GM23248 (cell line): ENCODE measurements at regions not wholly inside any gene's neighbourhood (a gene's known extent, or its start where the extent isn't known, plus 50 kb on each side); places are given as distances from the start of the nearest gene placed in this dataset.

Source experiments
- DNase-seq: peaks from one replicate; pipeline ENCODE4 v3.0.0-alpha.2; 2015
- H2AFZ ChIP-seq: fragments of 200-600 bp; sonication (generic); 2 replicates; pipeline ENCODE4 v1.6.1; 2016; ENCODE audit warnings: antibody characterized with exemption
- H3F3A ChIP-seq: fragments of 200-600 bp; sonication (generic); 2 replicates; pipeline ENCODE4 v1.6.1; 2016; ENCODE audit warnings: mild to moderate bottlenecking, antibody characterized with exemption, mixed run types; ENCODE audit not compliant: insufficient read depth
- H3K27ac ChIP-seq: fragments of 200-600 bp; sonication (generic); 2 replicates; pipeline ENCODE4 v1.5.1; 2016; ENCODE audit warnings: mild to moderate bottlenecking
- H3K27me3 ChIP-seq: fragments of 200-600 bp; sonication (generic); replicated peaks from 2 replicates; pipeline ENCODE4 v1.6.1; 2016; ENCODE audit warnings: mild to moderate bottlenecking; ENCODE audit not compliant: insufficient read depth
- H3K36me3 ChIP-seq: fragments of 200-600 bp; sonication (generic); 2 replicates; pipeline ENCODE4 v1.6.1; 2016; ENCODE audit warnings: low read depth, mild to moderate bottlenecking
- H3K4me1 ChIP-seq: fragments of 200-600 bp; sonication (generic); 2 replicates; pipeline ENCODE4 v1.6.1; 2016; ENCODE audit warnings: mild to moderate bottlenecking; ENCODE audit not compliant: insufficient read depth
- H3K4me2 ChIP-seq: fragments of 200-600 bp; sonication (generic); one replicate; pipeline ENCODE4 v1.6.1; 2016; ENCODE audit warnings: mild to moderate bottlenecking; ENCODE audit not compliant: unreplicated experiment
- H3K4me3 ChIP-seq: fragments of 200-600 bp; sonication (generic); 2 replicates; pipeline ENCODE4 v1.5.1; 2016; ENCODE audit warnings: mild to moderate bottlenecking
- H3K79me2 ChIP-seq: fragments of 200-600 bp; sonication (generic); 2 replicates; pipeline ENCODE4 v1.6.1; 2016; ENCODE audit warnings: mild to moderate bottlenecking; ENCODE audit not compliant: insufficient read depth
- H3K9ac ChIP-seq: fragments of 200-600 bp; sonication (generic); 2 replicates; pipeline ENCODE4 v1.6.1; 2016; ENCODE audit warnings: mild to moderate bottlenecking
- H3K9me2 ChIP-seq: fragments of 200-600 bp; sonication (generic); 2 replicates; pipeline ENCODE4 v1.6.1; 2016; ENCODE audit warnings: mixed run types, mild to moderate bottlenecking, moderate library complexity; ENCODE audit not compliant: insufficient read depth
- H3K9me3 ChIP-seq: fragments of 200-600 bp; sonication (generic); one replicate; pipeline ENCODE4 v1.6.1; 2017; ENCODE audit warnings: low read depth
- H4K20me1 ChIP-seq: fragments of 200-600 bp; sonication (generic); 2 replicates; pipeline ENCODE4 v1.6.0; 2016; ENCODE audit not compliant: insufficient read depth
- EZH2 ChIP-seq: fragments of 200-600 bp; sonication (generic); IDR thresholded peaks from 2 replicates; pipeline ENCODE4 v1.6.1; 2018; ENCODE audit warnings: antibody characterized with exemption, mild to moderate bottlenecking; ENCODE audit not compliant: insufficient read depth, poor library complexity, severe bottlenecking
- EZH2phosphoT487 ChIP-seq: fragments of 200-600 bp; sonication (generic); IDR thresholded peaks from 2 replicates; pipeline ENCODE4 v1.6.1; 2018; ENCODE audit warnings: antibody characterized with exemption, moderate library complexity, mild to moderate bottlenecking, low read depth; ENCODE audit not compliant: insufficient read depth
- WGBS, 2 experiments: methylation state at CpG; one replicate each; pipeline ENCODE4 v1.1.6; 2015 to 2017; ENCODE audit warnings: low lambda C conversion rate in 2 of 2, low coverage in 1 of 2; ENCODE audit errors: missing lambda C conversion rate in 2 of 2; 5-methylcytosine and 5-hydroxymethylcytosine counted together
- in situ Hi-C: fragments of 300-500 bp; cut with MboI; formaldehyde crosslinking; loops from 2 replicates; pipeline ENCODE4 v1.15.0; 2020

DNA sequence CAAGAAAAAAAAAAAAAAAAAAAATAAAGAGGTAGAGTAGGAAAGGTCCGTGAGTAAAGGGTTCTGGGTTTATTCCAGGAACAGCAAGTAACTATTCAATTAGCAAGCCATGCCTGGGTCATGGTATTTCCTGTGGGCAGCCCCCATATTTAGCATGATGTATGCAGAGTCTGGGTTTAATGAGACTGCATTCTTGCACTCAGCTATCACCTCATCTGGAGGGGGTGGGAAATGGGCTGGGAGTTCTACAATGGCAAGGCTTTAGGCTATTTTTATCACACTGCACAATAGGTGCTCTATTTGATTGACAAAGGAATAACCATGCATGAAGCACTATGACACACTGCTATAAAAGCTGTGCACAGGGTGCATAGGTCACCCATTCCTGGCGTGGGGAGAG is 104.0 kb upstream of the CCL2 start:
- H3K9me2 ChIP-seq: no peaks in the 10 kb centered on the region
- no peak overlapping the region for H3K4me2 ChIP-seq
- no peak overlapping the region for H3K27ac ChIP-seq
- no peaks in the 10 kb centered on the region for H3K9me3 ChIP-seq
- no peak overlapping the region for H3K9ac ChIP-seq
- peak; percentile 5 for DNase-seq
- H3K4me3 ChIP-seq: no peak overlapping the region
- no peak overlapping the region for H2AFZ ChIP-seq
- no peaks in the 10 kb centered on the region for H3F3A ChIP-seq
- H3K4me1 ChIP-seq: no peaks in the 10 kb centered on the region
- H3K27me3 ChIP-seq: peaks cover 28% of the 10 kb centered on the region
- 8 to 10% methylated on average over 2 of the region's 2 CpGs for WGBS, 2 experiments
- H3K36me3 ChIP-seq: no peaks in the 10 kb centered on the region
- no peak for TF ChIP-seq EZH2phosphoT487
- TF ChIP-seq EZH2: no peak
- in situ Hi-C loops: no loop called here
- H3K79me2 ChIP-seq: no peaks in the 10 kb centered on the region
- no peaks in the 10 kb centered on the region for H4K20me1 ChIP-seq

DNA sequence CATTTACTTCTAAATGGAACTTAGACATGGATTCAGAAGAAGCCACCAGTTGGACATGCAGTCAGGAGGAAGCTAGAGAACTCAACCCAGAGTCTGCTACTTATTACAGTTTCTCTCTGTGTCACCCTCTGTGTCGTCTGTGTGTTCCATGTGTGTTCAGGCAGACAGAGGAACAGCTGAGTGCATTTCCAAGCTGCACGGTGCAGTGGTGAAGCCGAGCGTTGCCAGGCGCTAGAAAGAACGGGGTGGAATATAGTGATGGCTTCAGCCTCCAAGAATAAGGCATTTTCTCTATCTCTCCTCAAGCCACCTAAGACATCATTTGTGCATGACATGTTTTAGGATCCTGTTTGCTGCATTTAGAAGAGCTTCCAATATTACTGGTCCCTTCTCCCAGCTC is 101.1 kb upstream of the CCL2 start:
- 0 to 1% methylated on average over 6 of the region's 6 CpGs for WGBS, 2 experiments
- TF ChIP-seq EZH2phosphoT487: no peak
- TF ChIP-seq EZH2: no peak
- H3K4me1 ChIP-seq: no peaks in the 10 kb centered on the region
- no peak overlapping the region for H3K4me3 ChIP-seq
- H3K27ac ChIP-seq: no peak overlapping the region
- DNase-seq: no peak
- no peak overlapping the region for H2AFZ ChIP-seq
- H4K20me1 ChIP-seq: no peaks in the 10 kb centered on the region
- H3K27me3 ChIP-seq: peaks cover 48% of the 10 kb centered on the region
- H3K9me3 ChIP-seq: no peaks in the 10 kb centered on the region
- no peaks in the 10 kb centered on the region for H3K79me2 ChIP-seq
- in situ Hi-C loops: no loop called here
- H3K9me2 ChIP-seq: no peaks in the 10 kb centered on the region
- no peak overlapping the region for H3K4me2 ChIP-seq
- H3F3A ChIP-seq: no peaks in the 10 kb centered on the region
- H3K9ac ChIP-seq: no peak overlapping the region
- no peaks in the 10 kb centered on the region for H3K36me3 ChIP-seq

DNA sequence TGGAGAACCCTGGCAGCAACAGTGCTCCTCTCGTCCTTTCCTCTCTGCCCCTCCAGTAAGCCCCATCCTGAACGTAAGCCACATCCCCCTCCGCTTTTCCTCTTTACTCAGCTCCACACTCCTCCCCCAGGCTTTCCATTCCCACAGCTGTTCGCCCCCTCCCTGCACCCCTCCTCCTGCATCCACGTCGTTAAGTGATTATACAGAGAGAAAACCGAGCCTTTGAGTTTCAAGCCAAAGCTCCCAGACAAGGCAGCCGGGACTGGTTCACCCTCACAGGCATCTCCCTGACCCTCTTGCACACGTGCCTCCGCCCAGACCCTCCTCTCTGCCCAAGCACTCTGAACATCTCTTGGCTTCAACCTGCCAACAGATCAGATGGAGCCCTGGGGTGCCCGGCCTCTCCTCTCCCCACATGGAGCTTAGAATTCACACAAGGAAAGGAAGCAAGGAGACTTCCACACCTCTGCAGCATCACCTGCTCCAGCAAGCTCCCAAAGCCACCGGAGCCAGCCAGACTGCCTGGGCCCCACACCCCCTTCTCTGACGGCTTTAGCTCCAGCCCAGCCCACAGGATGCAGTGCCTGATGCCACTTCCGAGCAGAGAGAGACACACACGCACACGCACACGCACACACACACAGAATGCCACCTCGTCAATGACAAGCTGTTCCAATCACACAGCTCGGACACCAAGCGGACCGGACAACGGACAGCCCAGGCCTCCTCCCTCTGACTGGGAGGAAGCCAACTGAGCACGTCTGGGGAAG is 99.9 kb upstream of the CCL2 start:
- no peaks in the 10 kb centered on the region for H3K9me2 ChIP-seq
- H2AFZ ChIP-seq: no peak overlapping the region
- H3F3A ChIP-seq: no peaks in the 10 kb centered on the region
- DNase-seq: no peak
- H3K9me3 ChIP-seq: no peaks in the 10 kb centered on the region
- no peak overlapping the region for H3K4me3 ChIP-seq
- no peak for TF ChIP-seq EZH2
- TF ChIP-seq EZH2phosphoT487: no peak
- in situ Hi-C loops: no loop called here
- H3K4me1 ChIP-seq: no peaks in the 10 kb centered on the region
- H3K4me2 ChIP-seq: no peak overlapping the region
- H3K27me3 ChIP-seq: peaks cover 60% of the 10 kb centered on the region
- no peaks in the 10 kb centered on the region for H4K20me1 ChIP-seq
- no peak overlapping the region for H3K9ac ChIP-seq
- no peak overlapping the region for H3K27ac ChIP-seq
- WGBS, 2 experiments: 16 to 20% methylated on average over 23 of the region's 23 CpGs
- H3K79me2 ChIP-seq: no peaks in the 10 kb centered on the region
- H3K36me3 ChIP-seq: no peaks in the 10 kb centered on the region

DNA sequence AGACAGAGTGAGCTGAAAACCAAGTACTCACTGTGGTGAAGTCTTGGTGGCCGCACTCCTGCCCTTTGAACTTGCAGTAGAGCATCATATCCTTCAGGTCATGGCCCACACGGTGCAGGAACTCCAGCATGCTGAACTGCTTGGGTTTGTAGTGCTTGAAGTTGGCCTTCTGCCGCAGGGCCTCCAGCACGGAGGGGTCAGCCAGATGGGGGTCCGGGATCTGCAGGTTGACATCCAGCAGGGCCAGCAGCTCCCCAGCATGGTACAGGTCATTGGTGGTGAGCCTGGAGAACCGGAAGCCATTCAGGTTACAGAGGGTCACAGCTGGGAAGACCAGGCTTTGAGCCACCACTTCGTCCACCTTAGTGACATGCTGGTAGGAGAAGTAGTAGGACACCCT is 99.1 kb upstream of the CCL2 start:
- H3K9me2 ChIP-seq: no peaks in the 10 kb centered on the region
- no peaks in the 10 kb centered on the region for H4K20me1 ChIP-seq
- no peak overlapping the region for H2AFZ ChIP-seq
- H3K27me3 ChIP-seq: peaks cover 64% of the 10 kb centered on the region
- no peak overlapping the region for H3K9ac ChIP-seq
- no peak for DNase-seq
- no peaks in the 10 kb centered on the region for H3K79me2 ChIP-seq
- H3K4me2 ChIP-seq: no peak overlapping the region
- in situ Hi-C loops: no loop called here
- H3K4me3 ChIP-seq: no peak overlapping the region
- 45 to 48% methylated on average over 7 of the region's 7 CpGs for WGBS, 2 experiments
- no peaks in the 10 kb centered on the region for H3K4me1 ChIP-seq
- TF ChIP-seq EZH2phosphoT487 (no peak), EZH2 (no peak)
- no peaks in the 10 kb centered on the region for H3F3A ChIP-seq
- H3K27ac ChIP-seq: no peak overlapping the region
- no peaks in the 10 kb centered on the region for H3K9me3 ChIP-seq
- H3K36me3 ChIP-seq: no peaks in the 10 kb centered on the region
